Gastroesophageal sphincter (tissue), 4 donors: ENCODE measurements at regions not wholly inside any gene's neighbourhood (a gene's known extent, or its start where the extent isn't known, plus 50 kb on each side); places are given as distances from the start of the nearest gene placed in this dataset.

Experiments
- ATAC-seq: fragments of 150-250 bp; one replicate; pipeline ENCODE4 v1.9.1; 2016; ENCODE audit warnings: mild to moderate bottlenecking, moderate library complexity
- H3K27ac ChIP-seq, 4 donors: fragments of 200-600 bp; sonication (generic) in 3 of 4; 1 replicate in 3 of 4; 2 replicates in 1 of 4; pipeline ENCODE4 v1.5.1; 2016 to 2019
- H3K27me3 ChIP-seq: fragments of 200-600 bp; sonication (generic); one replicate; pipeline ENCODE4 v1.5.1; 2019
- H3K36me3 ChIP-seq, 2 donors: fragments of 200-600 bp; sonication (generic); one replicate each; pipeline ENCODE4 v1.5.1; 2019; ENCODE audit warnings: control low read depth in 1 of 2
- H3K4me1 ChIP-seq, 3 donors: fragments of 200-600 bp; sonication (generic); 1 replicate in 2 of 3; 2 replicates in 1 of 3; pipeline ENCODE4 v1.5.1; 2016 to 2019; ENCODE audit warnings: control low read depth in 2 of 3
- H3K4me3 ChIP-seq, 2 donors: fragments of 200-600 bp; sonication (generic); one replicate each; pipeline ENCODE4 v1.5.1; 2019; ENCODE audit warnings: mild to moderate bottlenecking in 1 of 2, moderate library complexity in 1 of 2
- H3K9me3 ChIP-seq, 3 donors: fragments of 200-600 bp; sonication (generic); one replicate each; pipeline ENCODE4 v1.5.1; 2017 to 2019; ENCODE audit warnings: control low read depth in 2 of 3
- EP300 ChIP-seq: sonication (generic); formaldehyde crosslinking; IDR thresholded peaks from one replicate; pipeline ENCODE4 v1.6.1; 2017; ENCODE audit warnings: antibody characterized with exemption, mild to moderate bottlenecking
- POLR2A ChIP-seq, 2 donors: fragments of 450-650 bp; IDR thresholded peaks; one replicate each; pipeline ENCODE4 v1.6.1; 2017; ENCODE audit warnings: antibody characterized with exemption in 2 of 2, mild to moderate bottlenecking in 2 of 2, moderate library complexity in 1 of 2
- POLR2AphosphoS5 ChIP-seq: sonication (generic); formaldehyde crosslinking; IDR thresholded peaks from one replicate; pipeline ENCODE4 v1.6.1; 2017; ENCODE audit warnings: antibody characterized with exemption
- WGBS, 2 donors: methylation state at CpG; one replicate each; pipeline ENCODE4 v1.1.5; 2018; ENCODE audit warnings: low coverage in 1 of 2; 5-methylcytosine and 5-hydroxymethylcytosine counted together
- TF ChIP-seq, protein P1 (sequence below), 4 experiments: fragments of 200-600 bp in 2 of 4; fragments of 450-650 bp in 2 of 4; sonication (generic) in 1 of 4; IDR thresholded peaks; one replicate each; pipeline ENCODE4 v1.5.1; 2017 to 2019; ENCODE audit warnings: antibody characterized with exemption in 4 of 4, mild to moderate bottlenecking in 2 of 4, moderate library complexity in 2 of 4

DNA sequence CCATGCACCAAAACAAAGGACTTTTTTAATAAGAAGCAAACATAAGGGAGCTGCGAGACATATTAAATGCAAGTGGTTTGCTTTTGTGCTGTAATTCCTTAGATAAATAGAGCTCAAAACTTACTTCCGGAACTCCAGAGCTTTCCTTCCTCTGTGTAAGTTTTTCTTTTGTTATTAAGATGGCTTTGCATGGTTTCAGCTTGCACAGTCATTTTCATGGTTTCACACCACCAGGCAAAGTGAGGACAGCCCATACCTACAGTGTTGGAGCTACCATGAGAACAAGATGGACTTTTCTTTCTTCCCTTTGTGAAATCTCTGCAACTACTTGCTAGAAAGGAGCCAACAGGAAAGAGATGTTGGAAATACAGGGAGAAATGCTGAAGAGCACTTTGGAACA is 368.0 kb downstream of the SETD4 start:
- Histone ChIP-seq H3K4me3 (no peak overlapping the region), H3K27me3 (peaks cover 25% of the 10 kb centered on the region), H3K4me1 (peaks cover 0 to 8% (median 2%) of the 10 kb centered on the region in 3 donors), H3K27ac (no peak overlapping the region), H3K36me3 (no peaks in the 10 kb centered on the region), H3K9me3 (no peaks in the 10 kb centered on the region)
- no peak for ATAC-seq
- 64 to 87% methylated on average over 2 of the region's 2 CpGs for WGBS, 2 donors
- TF ChIP-seq POLR2AphosphoS5 (no peak), EP300 (no peak), POLR2A (IDR thresholded peaks at IDR 0.05) (no peak)
- TF ChIP-seq, protein P1, sequence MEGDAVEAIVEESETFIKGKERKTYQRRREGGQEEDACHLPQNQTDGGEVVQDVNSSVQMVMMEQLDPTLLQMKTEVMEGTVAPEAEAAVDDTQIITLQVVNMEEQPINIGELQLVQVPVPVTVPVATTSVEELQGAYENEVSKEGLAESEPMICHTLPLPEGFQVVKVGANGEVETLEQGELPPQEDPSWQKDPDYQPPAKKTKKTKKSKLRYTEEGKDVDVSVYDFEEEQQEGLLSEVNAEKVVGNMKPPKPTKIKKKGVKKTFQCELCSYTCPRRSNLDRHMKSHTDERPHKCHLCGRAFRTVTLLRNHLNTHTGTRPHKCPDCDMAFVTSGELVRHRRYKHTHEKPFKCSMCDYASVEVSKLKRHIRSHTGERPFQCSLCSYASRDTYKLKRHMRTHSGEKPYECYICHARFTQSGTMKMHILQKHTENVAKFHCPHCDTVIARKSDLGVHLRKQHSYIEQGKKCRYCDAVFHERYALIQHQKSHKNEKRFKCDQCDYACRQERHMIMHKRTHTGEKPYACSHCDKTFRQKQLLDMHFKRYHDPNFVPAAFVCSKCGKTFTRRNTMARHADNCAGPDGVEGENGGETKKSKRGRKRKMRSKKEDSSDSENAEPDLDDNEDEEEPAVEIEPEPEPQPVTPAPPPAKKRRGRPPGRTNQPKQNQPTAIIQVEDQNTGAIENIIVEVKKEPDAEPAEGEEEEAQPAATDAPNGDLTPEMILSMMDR (IDR thresholded peaks at IDR 0.05): no peak

DNA sequence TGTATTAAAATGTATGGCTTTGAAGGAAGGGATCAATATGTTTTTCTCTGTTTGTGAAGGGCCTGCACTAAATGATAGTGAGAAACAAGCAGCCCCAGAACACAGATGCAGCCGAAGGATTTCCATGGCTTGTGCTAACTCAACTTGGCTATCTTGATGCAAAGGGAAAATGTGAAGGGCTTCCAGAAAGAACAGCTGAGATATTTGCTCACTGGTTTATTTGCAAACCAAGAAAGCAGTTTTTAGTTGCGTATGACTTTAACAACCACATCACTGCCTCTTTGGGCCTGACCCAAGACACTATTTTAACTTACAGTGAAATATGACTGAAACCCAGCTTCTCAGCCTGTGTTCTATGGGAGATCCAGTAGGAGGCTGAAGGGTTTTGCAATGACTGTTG is 369.9 kb downstream of the SETD4 start:
- no peak for ATAC-seq
- Histone ChIP-seq H3K27me3 (peaks cover 25% of the 10 kb centered on the region), H3K36me3 (no peaks in the 10 kb centered on the region), H3K9me3 (no peaks in the 10 kb centered on the region), H3K27ac (no peak overlapping the region), H3K4me3 (no peak overlapping the region), H3K4me1 (no peaks in the 10 kb centered on the region)
- no peak for TF ChIP-seq POLR2A (IDR thresholded peaks at IDR 0.05)
- TF ChIP-seq POLR2AphosphoS5: no peak
- no peak for TF ChIP-seq EP300
- TF ChIP-seq, protein P1 (IDR thresholded peaks at IDR 0.05): no peak
- WGBS, 2 donors: 39 to 100% methylated on average over 1 to 2 of the region's 2 CpGs

DNA sequence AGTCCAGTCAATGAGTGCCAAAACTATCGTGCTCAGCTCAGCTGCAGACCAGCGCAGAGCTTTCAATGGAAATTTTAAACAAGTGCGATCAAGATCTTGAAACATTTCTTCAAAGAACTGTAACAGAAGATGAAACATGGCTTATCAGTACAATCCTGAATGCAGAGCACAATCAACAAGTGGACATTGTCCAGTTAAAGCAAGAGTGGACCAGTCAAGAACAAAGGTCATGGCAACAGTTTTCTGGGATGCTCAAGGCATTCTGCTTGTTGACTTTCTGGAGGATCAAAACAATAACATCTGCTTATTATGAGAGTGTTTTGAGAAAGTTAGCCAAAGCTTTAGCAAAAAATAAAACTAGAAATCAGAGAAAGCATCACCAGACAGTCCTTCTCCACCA is 374.2 kb downstream of the SETD4 start:
- TF ChIP-seq, protein P1 (IDR thresholded peaks at IDR 0.05): no peak
- TF ChIP-seq POLR2AphosphoS5: no peak
- no peak for TF ChIP-seq POLR2A (IDR thresholded peaks at IDR 0.05)
- no peak for TF ChIP-seq EP300
- no peak overlapping the region for H3K27ac ChIP-seq
- no peak for ATAC-seq
- no peak overlapping the region for H3K4me3 ChIP-seq
- 45 to 58% methylated on average over 2 to 3 of the region's 3 CpGs for WGBS, 2 donors
- no peaks in the 10 kb centered on the region for H3K4me1 ChIP-seq
- H3K9me3 ChIP-seq: no peaks in the 10 kb centered on the region
- peaks cover 9% of the 10 kb centered on the region for H3K27me3 ChIP-seq
- no peaks in the 10 kb centered on the region for H3K36me3 ChIP-seq

DNA sequence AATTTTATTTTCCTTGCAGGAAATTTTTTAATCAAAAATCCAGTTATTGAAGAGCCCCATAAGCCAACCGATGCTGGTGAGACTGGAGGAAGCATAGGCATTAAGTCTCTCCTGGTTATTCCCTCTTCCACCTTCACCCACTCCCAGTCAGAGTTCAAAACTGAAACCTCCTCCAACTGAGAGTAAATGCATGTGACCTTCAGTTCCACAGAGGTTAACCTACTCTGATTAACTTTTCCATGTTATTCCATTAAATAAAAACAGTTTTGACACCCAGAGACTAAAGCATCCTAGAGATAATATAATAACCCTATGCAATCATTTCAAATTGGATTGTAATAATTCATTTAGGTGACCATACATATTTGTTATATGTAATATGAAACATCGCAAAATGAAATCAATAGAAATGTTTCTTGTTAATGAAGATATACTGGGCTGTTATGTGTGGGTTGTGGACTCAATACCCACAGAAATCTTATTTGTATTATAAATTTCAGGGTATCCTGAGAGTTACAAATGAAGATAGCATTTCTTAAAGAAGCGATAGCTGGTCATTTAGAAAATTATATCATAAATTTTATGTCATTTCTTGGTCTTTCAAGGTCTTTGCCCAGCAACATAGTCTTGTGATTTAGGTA is 376.5 kb downstream of the SETD4 start:
- TF ChIP-seq POLR2AphosphoS5 (no peak), EP300 (no peak), POLR2A (IDR thresholded peaks at IDR 0.05) (no peak)
- TF ChIP-seq, protein P1 (IDR thresholded peaks at IDR 0.05): no peak
- 92 to 93% methylated on average over 2 to 3 of the region's 3 CpGs for WGBS, 2 donors

DNA sequence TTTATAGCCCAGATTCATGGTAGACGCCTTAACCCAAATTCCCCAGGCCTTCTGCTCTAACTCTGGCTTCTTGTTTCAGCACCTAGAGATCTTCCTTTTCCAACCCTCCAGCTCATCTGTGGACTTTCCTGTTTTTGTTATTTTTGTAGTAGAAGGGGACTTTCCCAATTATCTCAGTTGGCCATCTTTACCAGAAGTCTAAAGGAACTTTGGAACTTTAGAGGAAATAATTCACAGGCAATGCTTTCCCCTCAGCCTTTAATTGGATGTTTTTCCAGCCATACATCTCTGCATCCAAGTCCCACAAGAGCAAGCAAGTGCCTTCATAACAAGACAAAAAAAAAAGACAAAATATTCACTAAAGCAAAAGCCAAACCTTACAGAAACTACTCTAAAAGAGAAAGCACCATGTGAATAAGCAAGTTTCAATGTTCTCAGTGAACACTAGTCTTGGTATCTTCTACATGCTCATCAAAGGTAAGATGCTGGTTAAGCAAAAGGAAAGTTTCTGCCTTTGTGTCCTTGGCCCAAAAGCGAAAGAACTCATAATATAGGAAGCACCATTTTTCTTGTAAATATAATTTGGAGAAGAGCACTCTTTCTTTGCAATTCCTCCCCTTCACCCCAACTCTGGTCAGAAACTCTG is 377.3 kb downstream of the SETD4 start:
- H3K4me3 ChIP-seq: no peak overlapping the region
- ATAC-seq: no peak
- no peak overlapping the region for H3K27ac ChIP-seq
- WGBS, 2 donors: 78 to 100% methylated on average over 1 to 2 of the region's 2 CpGs
- no peaks in the 10 kb centered on the region for H3K36me3 ChIP-seq
- no peaks in the 10 kb centered on the region for H3K4me1 ChIP-seq
- H3K27me3 ChIP-seq: peaks cover 6% of the 10 kb centered on the region
- no peaks in the 10 kb centered on the region for H3K9me3 ChIP-seq
- TF ChIP-seq, protein P1 (IDR thresholded peaks at IDR 0.05): no peak
- no peak for TF ChIP-seq POLR2A (IDR thresholded peaks at IDR 0.05)
- no peak for TF ChIP-seq EP300
- TF ChIP-seq POLR2AphosphoS5: no peak

More for the DNA sequence above, 376.5 kb downstream of the SETD4 start:
- H3K4me1 ChIP-seq: no peaks in the 10 kb centered on the region
- H3K36me3 ChIP-seq: no peaks in the 10 kb centered on the region
- H3K9me3 ChIP-seq: no peaks in the 10 kb centered on the region
- peaks cover 6% of the 10 kb centered on the region for H3K27me3 ChIP-seq
- H3K4me3 ChIP-seq: no peak overlapping the region
- ATAC-seq: no peak
- no peak overlapping the region for H3K27ac ChIP-seq
